GM19467 (cell line): ENCODE measurements at regions not wholly inside any gene's neighbourhood (a gene's known extent, or its start where the extent isn't known, plus 50 kb on each side); places are given as distances from the start of the nearest gene placed in this dataset.
A peak's percentile ranks its signal among the peaks of the same experiment; 100 is the strongest.
"Not testable (repeated sequence)": the region's sequence is repeated elsewhere in the genome, so short reads cannot be mapped to it uniquely, and the experiment has no call there.

Experiments
- ATAC-seq: cut with Tn5 transposase; IDR thresholded peaks from one replicate; pipeline ENCODE4 v1.9.1; 2021; ENCODE audit warnings: mild to moderate bottlenecking, moderate library complexity; ENCODE audit not compliant: unreplicated experiment

DNA sequence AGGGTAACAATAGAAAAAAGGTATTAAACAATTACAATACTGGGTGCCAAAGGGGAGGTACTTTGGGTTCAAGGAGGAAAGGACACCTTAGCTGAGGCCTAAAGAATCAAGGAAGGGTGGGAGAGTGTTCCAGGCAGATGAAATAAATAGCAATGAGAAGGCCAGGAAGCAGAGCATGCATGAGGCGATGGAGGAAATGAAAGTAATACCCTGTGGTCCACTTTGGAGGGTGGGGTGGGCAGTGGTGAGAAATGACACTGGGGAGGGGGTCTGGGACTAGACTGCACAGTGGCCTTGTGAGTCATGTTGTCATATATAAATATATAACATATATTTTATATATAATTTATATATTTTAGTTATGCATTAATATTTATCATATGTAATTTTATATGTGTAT lies 55.9 kb downstream of the BHLHE40 start:
- no peak for ATAC-seq

DNA sequence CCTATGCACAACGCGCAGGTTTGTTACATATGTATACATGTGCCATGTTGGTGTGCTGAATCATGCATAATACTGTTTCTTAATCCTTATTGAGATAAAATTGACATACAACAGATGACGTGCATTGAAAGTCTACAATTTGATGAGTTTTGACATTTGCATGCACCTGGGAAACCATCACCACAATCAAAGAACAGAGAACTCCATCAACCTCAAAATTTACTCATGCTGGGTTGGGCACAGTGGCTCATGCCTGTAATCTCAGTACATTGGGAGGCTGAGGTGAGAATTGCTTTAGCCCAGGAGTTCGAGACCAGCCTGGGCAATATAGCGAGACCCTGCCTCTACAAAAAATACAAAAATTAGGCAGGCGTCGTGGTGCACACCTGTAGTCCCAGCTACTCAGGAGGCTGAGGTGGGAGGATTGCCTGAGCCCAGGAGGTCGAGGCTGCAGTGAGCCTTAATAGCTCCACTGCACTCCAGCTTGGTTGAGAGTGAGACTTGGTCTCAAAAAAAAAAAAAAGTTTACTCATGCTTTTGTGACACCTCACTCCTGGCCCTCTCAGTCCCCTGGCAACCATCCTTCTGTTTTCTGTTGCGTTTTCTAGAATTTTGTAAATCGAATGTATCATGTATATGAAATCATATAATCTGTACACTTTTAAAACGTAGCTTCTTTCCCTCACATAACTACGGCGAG lies 56.6 kb downstream of the BHLHE40 start:
- no peak for ATAC-seq

DNA sequence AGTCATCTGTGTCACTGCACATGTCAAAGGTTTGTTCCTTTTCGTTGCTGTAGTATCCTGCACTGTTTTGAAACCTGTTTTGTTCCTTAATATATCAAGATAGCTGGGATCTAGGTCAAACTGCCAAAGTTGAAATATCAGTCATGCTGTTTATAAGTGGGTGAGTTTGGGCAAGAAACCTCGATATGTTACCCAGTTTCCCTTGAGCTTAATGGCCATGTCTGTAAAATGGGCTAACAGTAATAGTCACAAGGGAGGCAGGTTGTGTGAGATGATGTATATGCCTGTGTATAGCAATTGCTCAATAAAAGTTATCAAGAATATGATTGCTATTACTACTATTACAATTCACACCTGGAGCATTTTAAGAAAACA lies 57.1 kb downstream of the BHLHE40 start:
- no peak for ATAC-seq

- no peak for ATAC-seq
These were observed 57.6 kb downstream of the BHLHE40 start for GRCh38 chr3:5036858-5037257.

- ATAC-seq, result no peak
These were observed 60.3 kb downstream of the BHLHE40 start for GRCh38 chr3:5039585-5039984.

DNA sequence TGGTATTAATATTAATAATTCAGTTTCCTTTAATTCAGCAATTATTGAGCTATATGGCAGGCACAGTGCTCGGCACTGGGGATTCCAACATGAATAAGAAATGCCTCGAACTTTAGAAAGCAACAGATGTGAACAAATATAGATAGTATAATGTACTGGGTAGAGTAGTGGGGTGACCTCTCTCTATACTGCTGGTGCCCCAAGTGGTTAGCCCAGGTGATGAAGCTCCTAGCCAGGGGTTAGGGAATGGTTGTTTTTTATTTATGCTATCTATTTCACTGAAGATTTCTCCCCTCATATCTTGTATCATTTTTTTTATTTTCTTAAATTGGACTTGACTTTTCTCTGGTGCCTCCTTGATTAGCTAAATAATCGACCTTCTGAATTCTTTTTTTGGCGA lies 62.1 kb downstream of the BHLHE40 start:
- no peak for ATAC-seq

- no peak for ATAC-seq
These were observed 66.7 kb downstream of the BHLHE40 start for GRCh38 chr3:5045961-5046360.

- ATAC-seq, result no peak
These were observed 68.7 kb downstream of the BHLHE40 start for GRCh38 chr3:5047764-5048419.

DNA sequence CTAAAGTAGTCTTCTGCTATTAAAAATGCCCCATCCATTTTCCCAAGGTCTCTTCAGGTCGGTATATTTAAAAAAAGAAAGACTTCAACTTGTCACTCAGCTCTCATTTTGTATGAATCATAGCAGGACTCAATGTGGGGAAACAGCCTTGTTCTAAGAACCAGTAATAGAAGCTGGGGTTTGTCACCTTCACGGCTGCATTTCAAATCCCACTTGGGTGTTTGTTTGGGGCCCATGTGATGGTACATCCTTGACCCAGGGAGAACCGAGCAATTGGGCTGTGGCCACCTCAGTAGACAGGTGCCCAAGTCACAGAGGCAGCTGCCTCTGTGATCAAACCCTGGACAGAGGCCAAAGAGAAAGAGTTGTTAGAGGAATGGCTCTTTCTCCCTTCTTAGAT lies 70.3 kb upstream of the ARL8B start:
- no peak for ATAC-seq

GRCh38 chr3:5052247-5052646 lies 69.8 kb upstream of the ARL8B start:
- no peak for ATAC-seq

GRCh38 chr3:5053021-5053831 lies 68.9 kb upstream of the ARL8B start:
- ATAC-seq, result no peak

DNA sequence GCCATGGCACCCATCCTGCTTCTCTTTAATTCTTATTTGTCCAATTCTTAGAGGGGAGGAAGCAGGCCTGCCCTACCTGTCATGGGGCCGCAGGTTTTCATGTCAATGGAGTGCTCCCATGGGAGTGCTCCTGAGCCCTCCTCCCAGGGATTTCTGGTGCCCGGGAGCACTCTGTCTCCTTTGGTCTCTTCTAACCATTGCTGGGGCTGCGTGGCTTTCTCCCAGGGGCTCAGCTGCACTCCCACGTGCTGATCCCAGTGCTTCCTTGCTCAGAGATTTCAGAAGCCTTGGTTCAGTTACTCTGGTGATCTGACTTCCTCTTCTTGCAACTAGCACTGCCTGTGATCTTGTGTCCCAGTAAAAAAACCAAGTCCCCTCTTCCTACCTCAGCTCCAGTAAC lies 68.0 kb upstream of the ARL8B start:
- no peak for ATAC-seq

DNA sequence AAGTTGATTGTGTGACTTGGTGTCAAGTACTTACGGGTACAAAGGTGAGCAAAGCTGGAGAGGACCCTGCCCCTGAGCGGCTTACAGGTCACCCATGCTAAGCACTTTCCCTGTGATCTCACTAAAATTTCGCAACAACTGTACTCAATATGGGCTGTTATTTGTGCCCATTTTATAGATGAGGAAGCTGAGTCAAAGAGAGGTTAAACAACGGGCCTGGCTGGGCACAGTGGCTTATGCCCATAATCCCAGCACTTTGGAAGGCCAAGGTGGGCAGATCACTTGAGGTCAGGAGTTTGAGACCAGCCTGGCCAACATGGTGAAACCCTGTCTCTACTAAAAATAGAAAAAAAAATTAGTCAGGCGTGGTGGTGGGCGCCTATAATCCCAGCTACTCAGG lies 67.5 kb upstream of the ARL8B start:
- not testable (repeated sequence) for ATAC-seq

- ATAC-seq, result no peak
These were observed 66.6 kb upstream of the ARL8B start for GRCh38 chr3:5055357-5056110.

- no peak for ATAC-seq
These were observed 66.0 kb upstream of the ARL8B start for GRCh38 chr3:5056111-5056391.

- no peak for ATAC-seq
These were observed 64.8 kb upstream of the ARL8B start for GRCh38 chr3:5057272-5057671.

DNA sequence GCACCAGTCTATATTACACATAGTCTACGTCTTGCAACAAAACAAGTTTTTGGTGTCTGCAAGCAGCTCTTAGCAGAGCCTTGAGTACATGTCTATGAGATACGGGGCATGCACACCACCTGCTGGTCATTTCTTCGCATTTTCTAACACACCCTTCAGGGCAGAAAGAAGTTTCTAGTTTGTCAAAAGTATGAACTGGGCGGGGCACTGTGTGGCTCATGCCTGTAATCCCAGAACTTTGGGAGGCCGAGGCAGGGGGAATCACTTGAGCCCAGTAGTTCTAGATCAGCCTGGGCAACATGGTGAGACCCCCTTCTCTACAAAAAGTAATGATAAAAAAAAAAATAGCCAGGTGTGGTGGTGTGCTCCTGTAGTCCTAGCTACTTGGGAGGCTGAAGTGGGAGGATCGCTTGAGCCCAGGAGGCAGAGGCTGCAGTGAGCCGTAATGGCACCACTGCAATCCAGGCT lies 64.2 kb upstream of the ARL8B start:
- ATAC-seq, result peak; percentile 87

DNA sequence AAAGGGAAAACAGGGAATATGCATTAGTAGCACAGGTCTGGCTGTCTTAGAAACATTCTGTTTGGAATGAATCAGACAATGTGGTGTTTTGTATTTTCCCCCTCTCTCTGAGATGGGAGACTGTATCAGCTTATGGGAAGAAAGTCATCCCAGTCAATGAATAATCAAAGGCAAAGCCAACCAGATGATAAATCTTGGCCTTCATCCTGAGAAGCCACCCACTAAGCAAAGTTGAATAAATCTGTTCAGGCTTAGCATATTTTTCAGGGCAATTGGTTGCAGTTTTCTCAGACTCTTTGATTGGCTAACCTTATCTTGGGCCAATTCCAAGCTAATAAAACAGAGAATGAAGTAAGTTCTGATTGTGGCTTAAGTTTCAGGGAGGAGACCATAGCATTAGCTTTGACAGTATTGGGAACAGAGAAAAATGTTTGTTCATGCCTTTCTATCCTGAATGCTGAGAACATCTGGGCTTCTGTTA lies 63.6 kb upstream of the ARL8B start:
- ATAC-seq, result no peak

DNA sequence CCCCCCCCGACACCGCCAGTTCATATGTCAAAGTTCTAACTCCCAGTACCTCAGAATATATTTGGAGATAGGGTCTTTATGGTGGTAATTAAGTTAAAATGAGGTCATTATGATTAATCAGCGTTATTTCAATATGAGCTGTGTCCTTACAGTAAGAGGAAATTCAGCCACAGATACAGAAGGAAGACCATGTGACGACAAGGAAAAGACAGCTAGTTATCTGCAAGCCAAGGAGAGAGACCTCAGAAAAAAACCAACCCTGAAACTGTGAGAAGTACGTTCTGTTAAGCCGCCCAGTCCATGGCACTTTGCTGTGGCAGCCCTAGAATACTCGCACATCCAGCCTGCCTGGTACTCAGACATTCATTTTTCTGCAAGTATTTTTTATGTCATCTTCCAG lies 62.3 kb upstream of the ARL8B start:
- ATAC-seq, result no peak

GRCh38 chr3:5061218-5061569 lies 60.9 kb upstream of the ARL8B start:
- ATAC-seq, result no peak

DNA sequence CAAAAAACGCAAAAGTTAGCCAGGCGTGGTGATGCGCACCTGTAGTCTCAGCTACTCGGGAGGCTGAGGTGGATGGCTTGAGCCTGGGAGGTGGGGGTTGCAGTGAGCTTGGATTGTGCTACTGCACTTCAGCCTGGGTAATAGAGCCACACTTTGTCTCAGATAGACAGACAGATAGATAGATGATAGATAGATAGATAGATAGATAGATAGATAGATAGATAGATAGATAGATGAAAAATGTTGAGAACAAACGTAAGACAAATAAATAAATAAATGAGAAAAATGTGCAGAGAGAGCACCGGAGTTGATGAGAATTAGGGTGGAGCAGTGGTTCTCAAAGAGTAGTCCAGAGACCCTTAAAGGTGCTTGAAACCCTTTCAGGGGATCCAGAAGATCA lies 58.4 kb upstream of the ARL8B start:
- no peak for ATAC-seq
